OCI-LY7 (cell line): ENCODE measurements at regions not wholly inside any gene's neighbourhood (a gene's known extent, or its start where the extent isn't known, plus 50 kb on each side); places are given as distances from the start of the nearest gene placed in this dataset.

Experiments
- BruUV-seq: library from RNA; stranded (reverse); fragments of 400-500 nt; replicated peaks from 2 replicates; lab custom pipeline; 2021; lab: Mats Ljungman, UMichigan
- CTCF ChIA-PET: fragments of 300-600 bp; sonication (Branson Sonifier 250); formaldehyde crosslinking; loops from one replicate; lab custom pipeline; 2022; ENCODE audit warnings: antibody characterized with exemption; ENCODE audit not compliant: unreplicated experiment; lab: Charles Lee
- POLR2A ChIA-PET: fragments of 300-600 bp; sonication (Branson Sonifier 250); formaldehyde crosslinking; loops from one replicate; lab custom pipeline; 2022; ENCODE audit warnings: antibody characterized with exemption; lab: Charles Lee
- DNase-seq: peaks from one replicate; pipeline ENCODE4 v3.0.0-alpha.2; 2015; ENCODE audit warnings: low spot score
- H2AFZ ChIP-seq: fragments of 200-600 bp; sonication (generic), shearing (Covaris generic); 2 replicates; pipeline ENCODE4 v1.6.1; 2014; ENCODE audit warnings: mild to moderate bottlenecking, antibody characterized with exemption, low read length, moderate library complexity
- H3K27ac ChIP-seq: fragments of 200-600 bp; sonication (generic); 2 replicates; pipeline ENCODE4 v1.5.1; 2014; ENCODE audit warnings: mixed run types, low read depth, mild to moderate bottlenecking, moderate library complexity, low read length, inconsistent platforms; ENCODE audit not compliant: poor library complexity, severe bottlenecking
- H3K36me3 ChIP-seq: fragments of 200-600 bp; sonication (generic); 2 replicates; pipeline ENCODE4 v1.6.1; 2014; ENCODE audit warnings: mild to moderate bottlenecking, antibody characterized with exemption, low read length, moderate library complexity, mixed read lengths; ENCODE audit not compliant: insufficient read depth
- H3K4me1 ChIP-seq: fragments of 200-600 bp; sonication (generic); 2 replicates; pipeline ENCODE4 v1.5.1; 2014; ENCODE audit warnings: mild to moderate bottlenecking, low read length; ENCODE audit not compliant: insufficient read depth, poor library complexity, severe bottlenecking
- H3K4me2 ChIP-seq: fragments of 200-600 bp; sonication (generic); 2 replicates; pipeline ENCODE4 v1.6.1; 2014; ENCODE audit warnings: mild to moderate bottlenecking, low read length
- H3K4me3 ChIP-seq: fragments of 200-600 bp; sonication (generic); 2 replicates; pipeline ENCODE4 v1.5.1; 2014; ENCODE audit warnings: mild to moderate bottlenecking, low read depth, low read length; ENCODE audit not compliant: poor library complexity, severe bottlenecking
- H3K79me2 ChIP-seq: fragments of 200-600 bp; sonication (generic); 2 replicates; pipeline ENCODE4 v1.6.1; 2016; ENCODE audit warnings: low read depth, mild to moderate bottlenecking, low read length, moderate library complexity, mixed read lengths; ENCODE audit not compliant: insufficient read depth
- H3K9me2 ChIP-seq: fragments of 200-600 bp; sonication (generic); 2 replicates; pipeline ENCODE4 v1.6.1; 2016; ENCODE audit warnings: mild to moderate bottlenecking, low read length, mixed read lengths; ENCODE audit not compliant: insufficient read depth
- H3K9me3 ChIP-seq: fragments of 200-600 bp; sonication (generic); 2 replicates; pipeline ENCODE4 v1.6.1; 2014; ENCODE audit warnings: mild to moderate bottlenecking, mixed run types, low read length, mixed read lengths
- H4K20me1 ChIP-seq: fragments of 200-600 bp; sonication (generic); 2 replicates; pipeline ENCODE4 v1.6.1; 2014; ENCODE audit warnings: mild to moderate bottlenecking, antibody characterized with exemption, low read length, moderate library complexity, mixed read lengths; ENCODE audit not compliant: insufficient read depth
- EZH2phosphoT487 ChIP-seq: fragments of 200-600 bp; sonication (generic); IDR thresholded peaks from 2 replicates; pipeline ENCODE4 v1.6.1; 2018; ENCODE audit warnings: low read depth, borderline replicate concordance, mild to moderate bottlenecking, mixed run types, antibody characterized with exemption, low read length, moderate library complexity, mixed read lengths
- intact Hi-C: fragments of 100-400 bp; cut with micrococcal nuclease; formaldehyde crosslinking; loops from one replicate; pipeline ENCODE4 v1.10.0; 2022; ENCODE audit not compliant: unreplicated experiment
- TF ChIP-seq, protein P1 (sequence below): fragments of 200-600 bp; sonication (generic); conservative IDR thresholded peaks from 2 replicates; pipeline ENCODE4 v1.5.1; 2014; ENCODE audit warnings: mild to moderate bottlenecking, antibody characterized with exemption, low read length, moderate library complexity, mixed read lengths

DNA sequence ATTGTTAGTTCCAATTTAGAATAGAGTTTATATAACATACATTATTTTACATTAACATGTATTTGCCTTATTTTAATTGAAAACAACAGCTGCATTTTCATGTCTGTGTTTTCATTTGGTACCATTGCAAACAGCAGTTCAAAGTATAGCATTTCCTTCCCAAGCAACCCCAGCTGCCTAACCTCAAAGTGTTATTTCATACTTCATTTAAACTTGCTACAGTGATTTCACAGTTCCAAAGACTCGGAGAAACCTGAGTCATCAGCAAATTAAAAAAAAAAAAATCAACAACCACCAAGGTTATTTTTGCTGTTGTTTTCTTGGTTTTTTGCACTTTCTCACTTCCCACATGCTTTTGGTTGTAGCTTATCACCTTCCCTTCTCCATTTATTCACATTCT lies 236.5 kb upstream of the SPHKAP start:
- TF ChIP-seq, protein P1, sequence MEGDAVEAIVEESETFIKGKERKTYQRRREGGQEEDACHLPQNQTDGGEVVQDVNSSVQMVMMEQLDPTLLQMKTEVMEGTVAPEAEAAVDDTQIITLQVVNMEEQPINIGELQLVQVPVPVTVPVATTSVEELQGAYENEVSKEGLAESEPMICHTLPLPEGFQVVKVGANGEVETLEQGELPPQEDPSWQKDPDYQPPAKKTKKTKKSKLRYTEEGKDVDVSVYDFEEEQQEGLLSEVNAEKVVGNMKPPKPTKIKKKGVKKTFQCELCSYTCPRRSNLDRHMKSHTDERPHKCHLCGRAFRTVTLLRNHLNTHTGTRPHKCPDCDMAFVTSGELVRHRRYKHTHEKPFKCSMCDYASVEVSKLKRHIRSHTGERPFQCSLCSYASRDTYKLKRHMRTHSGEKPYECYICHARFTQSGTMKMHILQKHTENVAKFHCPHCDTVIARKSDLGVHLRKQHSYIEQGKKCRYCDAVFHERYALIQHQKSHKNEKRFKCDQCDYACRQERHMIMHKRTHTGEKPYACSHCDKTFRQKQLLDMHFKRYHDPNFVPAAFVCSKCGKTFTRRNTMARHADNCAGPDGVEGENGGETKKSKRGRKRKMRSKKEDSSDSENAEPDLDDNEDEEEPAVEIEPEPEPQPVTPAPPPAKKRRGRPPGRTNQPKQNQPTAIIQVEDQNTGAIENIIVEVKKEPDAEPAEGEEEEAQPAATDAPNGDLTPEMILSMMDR, result no peak
- TF ChIP-seq EZH2phosphoT487, result no peak
- H3K9me2 ChIP-seq, result no peaks in the 10 kb centered on the region
- no peaks in the 10 kb centered on the region for H4K20me1 ChIP-seq
- H3K27ac ChIP-seq, result no peak overlapping the region
- no peak overlapping the region for H3K4me2 ChIP-seq
- no peaks in the 10 kb centered on the region for H3K36me3 ChIP-seq
- H3K4me3 ChIP-seq, result no peak overlapping the region
- intact Hi-C loops, result no loop called here
- H3K79me2 ChIP-seq, result no peaks in the 10 kb centered on the region
- CTCF ChIA-PET, result no interaction called here
- POLR2A ChIA-PET, result interaction anchor here (0.8 kb wide), 1 partner anchor 10 kb away, joined by 4 read pairs; no protein-coding TSS in a partner anchor
- DNase-seq, result no peak
- H2AFZ ChIP-seq, result no peak overlapping the region
- H3K4me1 ChIP-seq, result no peaks in the 10 kb centered on the region
- BruUV-seq, result no TSS peak
- no peaks in the 10 kb centered on the region for H3K9me3 ChIP-seq

DNA sequence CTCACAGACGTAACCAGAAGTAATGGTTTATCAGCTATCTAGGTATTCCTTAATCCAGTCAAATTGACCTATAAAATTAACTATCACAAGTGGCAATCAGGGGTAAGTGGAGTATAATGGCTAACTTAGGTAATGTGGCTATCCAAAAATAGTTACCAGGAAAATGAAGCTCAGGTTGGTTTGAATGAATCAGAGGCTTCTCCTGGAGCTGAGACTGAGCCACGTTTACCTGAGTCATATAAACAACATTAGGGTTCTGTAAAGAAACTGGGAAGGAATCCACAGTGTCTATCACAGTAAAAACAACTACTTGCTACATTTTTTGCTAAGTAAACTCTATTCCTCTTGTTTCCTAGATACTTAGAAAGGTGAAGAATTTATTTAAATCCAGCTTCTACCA lies 236.0 kb upstream of the SPHKAP start:
- Histone ChIP-seq H3K4me3 (no peak overlapping the region), H3K4me1 (no peaks in the 10 kb centered on the region), H3K4me2 (no peak overlapping the region), H2AFZ (no peak overlapping the region), H3K9me2 (no peaks in the 10 kb centered on the region), H3K79me2 (no peaks in the 10 kb centered on the region), H4K20me1 (no peaks in the 10 kb centered on the region), H3K27ac (no peak overlapping the region), H3K9me3 (no peaks in the 10 kb centered on the region), H3K36me3 (no peaks in the 10 kb centered on the region)
- intact Hi-C loops, result no loop called here
- ChIA-PET CTCF (no interaction called here), POLR2A (interaction anchor here (0.8 kb wide), 1 partner anchor 9 kb away, joined by 4 read pairs; no protein-coding TSS in a partner anchor)
- DNase-seq, result no peak
- BruUV-seq, result no TSS peak
- TF ChIP-seq, protein P1, result no peak
- TF ChIP-seq EZH2phosphoT487, result no peak

DNA sequence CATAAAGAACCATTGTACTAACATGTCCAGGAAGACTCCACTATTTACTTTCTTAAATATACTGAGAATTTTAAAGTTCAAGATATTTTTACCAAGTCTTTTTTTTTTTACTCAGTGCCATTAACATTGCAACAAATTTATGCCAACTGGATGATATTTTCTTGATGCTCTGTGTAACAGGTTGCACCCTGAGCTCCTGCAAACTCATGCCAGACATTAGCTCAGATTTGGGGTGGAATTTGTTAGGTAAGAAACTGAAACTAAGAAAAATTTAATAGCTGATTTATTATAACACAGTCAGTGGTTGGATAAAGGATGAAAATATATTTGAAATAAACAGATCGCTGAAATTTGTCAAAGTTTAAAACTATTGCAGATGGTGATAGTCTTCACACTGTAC lies 228.6 kb upstream of the SPHKAP start:
- H3K36me3 ChIP-seq, result no peaks in the 10 kb centered on the region
- no peaks in the 10 kb centered on the region for H3K9me3 ChIP-seq
- H2AFZ ChIP-seq, result no peak overlapping the region
- H3K27ac ChIP-seq, result no peak overlapping the region
- ChIA-PET CTCF (no interaction called here), POLR2A (no interaction called here)
- no TSS peak for BruUV-seq
- intact Hi-C loops, result no loop called here
- H3K4me2 ChIP-seq, result no peak overlapping the region
- H3K4me3 ChIP-seq, result no peak overlapping the region
- H4K20me1 ChIP-seq, result no peaks in the 10 kb centered on the region
- no peak for DNase-seq
- H3K79me2 ChIP-seq, result no peaks in the 10 kb centered on the region
- H3K4me1 ChIP-seq, result no peaks in the 10 kb centered on the region
- TF ChIP-seq, protein P1, result no peak
- no peaks in the 10 kb centered on the region for H3K9me2 ChIP-seq
